IPS-20b (cell line): ENCODE measurements at regions not wholly inside any gene's neighbourhood (a gene's known extent, or its start where the extent isn't known, plus 50 kb on each side); places are given as distances from the start of the nearest gene placed in this dataset.

ENCODE experiments used
- H3K27ac ChIP-seq: one replicate; pipeline ENCODE4 v1.5.1; 2013; ENCODE audit warnings: low read length
- H3K27me3 ChIP-seq: 2 replicates; pipeline ENCODE4 v1.6.1; 2013; ENCODE audit warnings: mild to moderate bottlenecking, low read length, inconsistent platforms; ENCODE audit not compliant: insufficient read depth
- H3K36me3 ChIP-seq: 2 replicates; pipeline ENCODE4 v1.6.1; 2013; ENCODE audit warnings: low read depth, mild to moderate bottlenecking, inconsistent platforms, low read length, moderate library complexity; ENCODE audit not compliant: insufficient read depth
- H3K4me1 ChIP-seq: 2 replicates; pipeline ENCODE4 v1.6.1; 2013; ENCODE audit warnings: mild to moderate bottlenecking, control low read depth, inconsistent platforms, low read length, moderate library complexity; ENCODE audit not compliant: insufficient read depth
- H3K4me3 ChIP-seq: 2 replicates; pipeline ENCODE4 v1.5.1; 2013; ENCODE audit warnings: mild to moderate bottlenecking, low read length, inconsistent platforms
- H3K9ac ChIP-seq: 2 replicates; pipeline ENCODE4 v1.6.1; 2013; ENCODE audit warnings: low read depth, mild to moderate bottlenecking, inconsistent platforms, low read length, moderate library complexity
- H3K9me3 ChIP-seq: 2 replicates; pipeline ENCODE4 v1.6.1; 2013; ENCODE audit warnings: mild to moderate bottlenecking, low read depth, low read length, inconsistent platforms; ENCODE audit not compliant: insufficient read depth

GRCh38 chr18:55857956-55858355, 270.0 kb upstream of the TCF4 start:
- Histone ChIP-seq H3K9ac (no peak overlapping the region), H3K4me3 (no peak overlapping the region), H3K27ac (no peak overlapping the region), H3K9me3 (no peaks in the 10 kb centered on the region), H3K36me3 (no peaks in the 10 kb centered on the region), H3K27me3 (no peaks in the 10 kb centered on the region), H3K4me1 (peaks cover 36% of the 10 kb centered on the region)

- Histone ChIP-seq H3K9ac (no peak overlapping the region), H3K27ac (no peak overlapping the region), H3K27me3 (no peaks in the 10 kb centered on the region), H3K36me3 (no peaks in the 10 kb centered on the region), H3K4me1 (peaks cover 32% of the 10 kb centered on the region), H3K4me3 (no peak overlapping the region), H3K9me3 (no peaks in the 10 kb centered on the region)
These were observed 269.4 kb upstream of the TCF4 start for GRCh38 chr18:55857409-55857808.

- no peaks in the 10 kb centered on the region for H3K27me3 ChIP-seq
- H3K36me3 ChIP-seq = no peaks in the 10 kb centered on the region
- peaks cover 32% of the 10 kb centered on the region for H3K4me1 ChIP-seq
- no peaks in the 10 kb centered on the region for H3K9me3 ChIP-seq
- no peak overlapping the region for H3K4me3 ChIP-seq
- H3K27ac ChIP-seq = no peak overlapping the region
- H3K9ac ChIP-seq = no peak overlapping the region
These were observed 268.7 kb upstream of the TCF4 start for GRCh38 chr18:55856679-55857078.

- Histone ChIP-seq H3K27me3 (no peaks in the 10 kb centered on the region), H3K4me1 (peaks cover 32% of the 10 kb centered on the region), H3K36me3 (no peaks in the 10 kb centered on the region), H3K9ac (no peak overlapping the region), H3K27ac (no peak overlapping the region), H3K9me3 (no peaks in the 10 kb centered on the region), H3K4me3 (no peak overlapping the region)
These were observed 268.2 kb upstream of the TCF4 start for GRCh38 chr18:55856229-55856628.

GRCh38 chr18:55853268-55853667, 265.3 kb upstream of the TCF4 start:
- Histone ChIP-seq H3K4me3 (no peak overlapping the region), H3K9me3 (no peaks in the 10 kb centered on the region), H3K27ac (no peak overlapping the region), H3K4me1 (peaks cover 23% of the 10 kb centered on the region), H3K27me3 (no peaks in the 10 kb centered on the region), H3K9ac (no peak overlapping the region), H3K36me3 (no peaks in the 10 kb centered on the region)

GRCh38 chr18:55850904-55851303, 262.9 kb upstream of the TCF4 start:
- Histone ChIP-seq H3K4me1 (peaks cover 4% of the 10 kb centered on the region), H3K27ac (no peak overlapping the region), H3K36me3 (no peaks in the 10 kb centered on the region), H3K4me3 (no peak overlapping the region), H3K9me3 (no peaks in the 10 kb centered on the region), H3K27me3 (no peaks in the 10 kb centered on the region), H3K9ac (no peak overlapping the region)

- no peak overlapping the region for H3K4me3 ChIP-seq
- H3K9ac ChIP-seq = no peak overlapping the region
- no peaks in the 10 kb centered on the region for H3K4me1 ChIP-seq
- no peaks in the 10 kb centered on the region for H3K27me3 ChIP-seq
- H3K36me3 ChIP-seq = no peaks in the 10 kb centered on the region
- no peaks in the 10 kb centered on the region for H3K9me3 ChIP-seq
- no peak overlapping the region for H3K27ac ChIP-seq
These were observed 261.4 kb upstream of the TCF4 start for GRCh38 chr18:55849391-55849790.

GRCh38 chr18:55847960-55848359, 260.0 kb upstream of the TCF4 start:
- Histone ChIP-seq H3K27ac (no peak overlapping the region), H3K4me1 (no peaks in the 10 kb centered on the region), H3K36me3 (no peaks in the 10 kb centered on the region), H3K9me3 (no peaks in the 10 kb centered on the region), H3K27me3 (no peaks in the 10 kb centered on the region), H3K9ac (no peak overlapping the region), H3K4me3 (no peak overlapping the region)

- Histone ChIP-seq H3K9me3 (no peaks in the 10 kb centered on the region), H3K4me3 (no peak overlapping the region), H3K27me3 (no peaks in the 10 kb centered on the region), H3K27ac (no peak overlapping the region), H3K36me3 (no peaks in the 10 kb centered on the region), H3K4me1 (no peaks in the 10 kb centered on the region), H3K9ac (no peak overlapping the region)
These were observed 257.2 kb upstream of the TCF4 start for GRCh38 chr18:55845221-55845620.

GRCh38 chr18:55844382-55844781, 256.4 kb upstream of the TCF4 start:
- no peaks in the 10 kb centered on the region for H3K36me3 ChIP-seq
- no peaks in the 10 kb centered on the region for H3K4me1 ChIP-seq
- no peaks in the 10 kb centered on the region for H3K9me3 ChIP-seq
- H3K9ac ChIP-seq = no peak overlapping the region
- no peaks in the 10 kb centered on the region for H3K27me3 ChIP-seq
- no peak overlapping the region for H3K27ac ChIP-seq
- H3K4me3 ChIP-seq = no peak overlapping the region

GRCh38 chr18:55841314-55841713, 253.3 kb upstream of the TCF4 start:
- Histone ChIP-seq H3K9ac (no peak overlapping the region), H3K27me3 (no peaks in the 10 kb centered on the region), H3K4me3 (no peak overlapping the region), H3K36me3 (no peaks in the 10 kb centered on the region), H3K4me1 (peaks cover 3% of the 10 kb centered on the region; the same call in 1 of the 2 replicates), H3K9me3 (no peaks in the 10 kb centered on the region), H3K27ac (no peak overlapping the region)

GRCh38 chr18:55840601-55841170, 252.7 kb upstream of the TCF4 start:
- Histone ChIP-seq H3K27ac (no peak overlapping the region), H3K4me1 (peaks cover 3% of the 10 kb centered on the region; the same call in 1 of the 2 replicates), H3K9me3 (no peaks in the 10 kb centered on the region), H3K27me3 (no peaks in the 10 kb centered on the region), H3K9ac (no peak overlapping the region), H3K4me3 (no peak overlapping the region), H3K36me3 (no peaks in the 10 kb centered on the region)
